Activated CD4-positive, alpha-beta T cell treated with anti-CD3 and anti-CD28 coated beads, Interleukin-2, amount 50 U/mL, for 4 hours (primary cell): ENCODE measurements at regions not wholly inside any gene's neighbourhood (a gene's known extent, or its start where the extent isn't known, plus 50 kb on each side); places are given as distances from the start of the nearest gene placed in this dataset.

ENCODE experiments used
- DNase-seq, 2 experiments: peaks; one replicate each; pipeline ENCODE4 v3.0.0-alpha.2; 2020

- no peak for DNase-seq
Measured at GRCh38 chr18:45548614-45549013, 66.7 kb upstream of the SLC14A2 start.

GRCh38 chr18:45549290-45549689, 66.0 kb upstream of the SLC14A2 start:
- no peak for DNase-seq

- no peak for DNase-seq
Measured at GRCh38 chr18:45551142-45551815, 64.0 kb upstream of the SLC14A2 start.

- DNase-seq: no peak
Measured at GRCh38 chr18:45553723-45554388, 61.4 kb upstream of the SLC14A2 start.

- no peak for DNase-seq
Measured at GRCh38 chr18:45554389-45554737, 60.9 kb upstream of the SLC14A2 start.

- no peak for DNase-seq
Measured at GRCh38 chr18:45556222-45556621, 59.1 kb upstream of the SLC14A2 start.

GRCh38 chr18:45557287-45557686, 58.0 kb upstream of the SLC14A2 start:
- no peak for DNase-seq

- no peak for DNase-seq
Measured at GRCh38 chr18:45557779-45558178, 57.5 kb upstream of the SLC14A2 start.

- no peak for DNase-seq
Measured at GRCh38 chr18:45559258-45559657, 56.0 kb upstream of the SLC14A2 start.

GRCh38 chr18:45560870-45561269, 54.4 kb upstream of the SLC14A2 start:
- DNase-seq: no peak

GRCh38 chr18:45562567-45563479, 52.5 kb upstream of the SLC14A2 start:
- DNase-seq: no peak

GRCh38 chr18:45565280-45565970, 49.9 kb upstream of the SLC14A2 start:
- DNase-seq: no peak
